COLO668 (cell line): ENCODE measurements at regions not wholly inside any gene's neighbourhood (a gene's known extent, or its start where the extent isn't known, plus 50 kb on each side); places are given as distances from the start of the nearest gene placed in this dataset.

Source experiments
- DNase-seq: peaks from one replicate; lab custom pipeline; 2025; ENCODE audit not compliant: unreplicated experiment; lab: John Stamatoyannopoulos, UW

- DNase-seq: no peak
Measured at GRCh38 chr10:36183726-36184125, 541.6 kb upstream of the FZD8 start.

- no peak for DNase-seq
Measured at GRCh38 chr10:36183056-36183455, 541.0 kb upstream of the FZD8 start.

- no peak for DNase-seq
Measured at GRCh38 chr10:36182606-36183005, 540.5 kb upstream of the FZD8 start.

- DNase-seq: no peak
Measured at GRCh38 chr10:36182179-36182566, 540.1 kb upstream of the FZD8 start.

- no peak for DNase-seq
Measured at GRCh38 chr10:36181426-36182178, 539.5 kb upstream of the FZD8 start.

- no peak for DNase-seq
Measured at GRCh38 chr10:36178616-36179015, 536.5 kb upstream of the FZD8 start.

- DNase-seq: no peak
Measured at GRCh38 chr10:36177071-36177470, 535.0 kb upstream of the FZD8 start.

GRCh38 chr10:36175954-36176353 lies 533.9 kb upstream of the FZD8 start:
- no peak for DNase-seq

GRCh38 chr10:36173364-36173763 lies 531.3 kb upstream of the FZD8 start:
- no peak for DNase-seq

GRCh38 chr10:36171953-36172940 lies 530.2 kb upstream of the FZD8 start:
- no peak for DNase-seq

GRCh38 chr10:36171556-36171952 lies 529.5 kb upstream of the FZD8 start:
- no peak for DNase-seq

GRCh38 chr10:36170943-36171501 lies 528.9 kb upstream of the FZD8 start:
- DNase-seq: no peak

GRCh38 chr10:36170142-36170719 lies 528.1 kb upstream of the FZD8 start:
- DNase-seq: no peak

- no peak for DNase-seq
Measured at GRCh38 chr10:36168777-36169176, 526.7 kb upstream of the FZD8 start.

- DNase-seq: no peak
Measured at GRCh38 chr10:36164556-36165504, 522.7 kb upstream of the FZD8 start.

- DNase-seq: no peak
Measured at GRCh38 chr10:36163827-36164226, 521.7 kb upstream of the FZD8 start.

GRCh38 chr10:36157486-36157885 lies 515.4 kb upstream of the FZD8 start:
- no peak for DNase-seq

- no peak for DNase-seq
Measured at GRCh38 chr10:36148207-36148606, 506.1 kb upstream of the FZD8 start.

- DNase-seq: no peak
Measured at GRCh38 chr10:36147529-36147928, 505.4 kb upstream of the FZD8 start.

GRCh38 chr10:36141856-36142560 lies 499.9 kb upstream of the FZD8 start:
- no peak for DNase-seq
